ENCODE measurements at regions not wholly inside any gene's neighbourhood (a gene's known extent, or its start where the extent isn't known, plus 50 kb on each side); places are given as distances from the start of the nearest gene placed in this dataset.

GRCh38 chr18:77573571-77573970 lies 323.9 kb downstream of the GALR1 start:
- no peak for ATAC-seq (ENCODE audit: insufficient read depth, low read depth)
- DNase-seq: no peak
- no peaks in the 10 kb centered on the region for H3K79me2 ChIP-seq (ENCODE audit: insufficient read depth, low read length)
- no peaks in the 10 kb centered on the region for H4K20me1 ChIP-seq (ENCODE audit: insufficient read depth, low read length)
- no peak overlapping the region for H2AFZ ChIP-seq (ENCODE audit: low read depth, low read length)
- H3K4me1 ChIP-seq (ENCODE audit: insufficient read depth, low read length): no peaks in the 10 kb centered on the region
- H3K36me3 ChIP-seq (ENCODE audit: insufficient read depth, low read length): no peaks in the 10 kb centered on the region
- no peak overlapping the region for H3K4me2 ChIP-seq (ENCODE audit: insufficient read depth, low read length)
- H3K27me3 ChIP-seq (ENCODE audit: insufficient read depth, low read length, poor library complexity): no peaks in the 10 kb centered on the region
- H3K9me3 ChIP-seq (ENCODE audit: insufficient read depth, low read length, severe bottlenecking): peaks cover 2% of the 10 kb centered on the region
- no peak overlapping the region for H3K4me3 ChIP-seq (ENCODE audit: low read depth in 1 of 2, low read length in 2 of 2)
- no peak overlapping the region for H3K9ac ChIP-seq (ENCODE audit: low read depth, low read length)
- no peak for TF ChIP-seq CTCF (IDR thresholded peaks at IDR 0.05; ENCODE audit: borderline replicate concordance, extremely low read depth, low read length, poor library complexity, severe bottlenecking)
- TF ChIP-seq EZH2 (IDR thresholded peaks at IDR 0.05; ENCODE audit: borderline replicate concordance, low read depth, low read length, severe bottlenecking): no peak
- no peak overlapping the region for H3K27ac ChIP-seq (ENCODE audit: low read length)

GRCh38 chr18:77590943-77591515 lies 341.4 kb downstream of the GALR1 start:
- Histone ChIP-seq H3K9me3 (ENCODE audit: insufficient read depth, low read length, severe bottlenecking) (no peaks in the 10 kb centered on the region), H3K27me3 (ENCODE audit: insufficient read depth, low read length, poor library complexity) (no peaks in the 10 kb centered on the region), H3K4me2 (ENCODE audit: insufficient read depth, low read length) (no peak overlapping the region), H3K4me3 (ENCODE audit: low read depth in 1 of 2, low read length in 2 of 2) (no peak overlapping the region), H4K20me1 (ENCODE audit: insufficient read depth, low read length) (no peaks in the 10 kb centered on the region), H3K4me1 (ENCODE audit: insufficient read depth, low read length) (no peaks in the 10 kb centered on the region), H3K27ac (ENCODE audit: low read length) (no peak overlapping the region), H3K9ac (ENCODE audit: low read depth, low read length) (no peak overlapping the region), H3K79me2 (ENCODE audit: insufficient read depth, low read length) (no peaks in the 10 kb centered on the region), H2AFZ (ENCODE audit: low read depth, low read length) (no peak overlapping the region), H3K36me3 (ENCODE audit: insufficient read depth, low read length) (no peaks in the 10 kb centered on the region)
- TF ChIP-seq EZH2 (IDR thresholded peaks at IDR 0.05; ENCODE audit: borderline replicate concordance, low read depth, low read length, severe bottlenecking) (no peak), CTCF (IDR thresholded peaks at IDR 0.05; ENCODE audit: borderline replicate concordance, extremely low read depth, low read length, poor library complexity, severe bottlenecking) (no peak)
- DNase-seq (no peak), ATAC-seq (ENCODE audit: insufficient read depth, low read depth) (no peak)

- H3K9me3 ChIP-seq (ENCODE audit: insufficient read depth, low read length, severe bottlenecking): no peaks in the 10 kb centered on the region
- no peaks in the 10 kb centered on the region for H3K27me3 ChIP-seq (ENCODE audit: insufficient read depth, low read length, poor library complexity)
- H3K27ac ChIP-seq (ENCODE audit: low read length): no peak overlapping the region
- H3K9ac ChIP-seq (ENCODE audit: low read depth, low read length): no peak overlapping the region
- TF ChIP-seq CTCF (IDR thresholded peaks at IDR 0.05; ENCODE audit: borderline replicate concordance, extremely low read depth, low read length, poor library complexity, severe bottlenecking) (no peak), EZH2 (IDR thresholded peaks at IDR 0.05; ENCODE audit: borderline replicate concordance, low read depth, low read length, severe bottlenecking) (no peak)
- no peak overlapping the region for H2AFZ ChIP-seq (ENCODE audit: low read depth, low read length)
- no peaks in the 10 kb centered on the region for H3K36me3 ChIP-seq (ENCODE audit: insufficient read depth, low read length)
- no peaks in the 10 kb centered on the region for H4K20me1 ChIP-seq (ENCODE audit: insufficient read depth, low read length)
- DNase-seq (no peak), ATAC-seq (ENCODE audit: insufficient read depth, low read depth) (no peak)
- H3K4me3 ChIP-seq (ENCODE audit: low read depth in 1 of 2, low read length in 2 of 2): no peak overlapping the region
- H3K4me1 ChIP-seq (ENCODE audit: insufficient read depth, low read length): no peaks in the 10 kb centered on the region
- H3K4me2 ChIP-seq (ENCODE audit: insufficient read depth, low read length): no peak overlapping the region
- no peaks in the 10 kb centered on the region for H3K79me2 ChIP-seq (ENCODE audit: insufficient read depth, low read length)
These were observed 348.1 kb downstream of the GALR1 start for GRCh38 chr18:77597726-77598125.

- no peak for TF ChIP-seq CTCF (IDR thresholded peaks at IDR 0.05; ENCODE audit: borderline replicate concordance, extremely low read depth, low read length, poor library complexity, severe bottlenecking)
- TF ChIP-seq EZH2 (IDR thresholded peaks at IDR 0.05; ENCODE audit: borderline replicate concordance, low read depth, low read length, severe bottlenecking): no peak
- H3K9ac ChIP-seq (ENCODE audit: low read depth, low read length): no peak overlapping the region
- no peak overlapping the region for H3K4me3 ChIP-seq (ENCODE audit: low read depth in 1 of 2, low read length in 2 of 2)
- H3K4me2 ChIP-seq (ENCODE audit: insufficient read depth, low read length): no peak overlapping the region
- no peaks in the 10 kb centered on the region for H4K20me1 ChIP-seq (ENCODE audit: insufficient read depth, low read length)
- no peaks in the 10 kb centered on the region for H3K27me3 ChIP-seq (ENCODE audit: insufficient read depth, low read length, poor library complexity)
- no peak for ATAC-seq (ENCODE audit: insufficient read depth, low read depth)
- H3K4me1 ChIP-seq (ENCODE audit: insufficient read depth, low read length): no peaks in the 10 kb centered on the region
- no peak for DNase-seq
- no peaks in the 10 kb centered on the region for H3K36me3 ChIP-seq (ENCODE audit: insufficient read depth, low read length)
- no peak overlapping the region for H2AFZ ChIP-seq (ENCODE audit: low read depth, low read length)
- no peaks in the 10 kb centered on the region for H3K79me2 ChIP-seq (ENCODE audit: insufficient read depth, low read length)
- H3K9me3 ChIP-seq (ENCODE audit: insufficient read depth, low read length, severe bottlenecking): no peaks in the 10 kb centered on the region
- no peak overlapping the region for H3K27ac ChIP-seq (ENCODE audit: low read length)
These were observed 351.0 kb downstream of the GALR1 start for GRCh38 chr18:77600674-77601073.

Data from DND-41 (cell line).